HEK293 (cell line): ENCODE measurements at regions not wholly inside any gene's neighbourhood (a gene's known extent, or its start where the extent isn't known, plus 50 kb on each side); places are given as distances from the start of the nearest gene placed in this dataset.

Source experiments
- CTCF ChIA-PET: fragments of 350-600 bp; formaldehyde crosslinking; extraction: SDS; loops from one replicate; lab custom pipeline; 2021; ENCODE audit warnings: antibody characterized with exemption; lab: Yijun Ruan, JAX
- POLR2A ChIA-PET: fragments of 300-600 bp; formaldehyde crosslinking; extraction: SDS; loops from one replicate; lab custom pipeline; 2020; ENCODE audit warnings: antibody characterized with exemption, inconsistent platforms; lab: Yijun Ruan, JAX
- H3K27ac ChIP-seq: fragments of 200-500 bp; sonication (Bioruptor generic); 2 replicates; pipeline ENCODE4 v1.5.1; 2014; ENCODE audit warnings: low read depth, low read length, control low read depth, inconsistent platforms; ENCODE audit errors: extremely low read depth
- H3K36me3 ChIP-seq, 2 experiments: fragments of 200-500 bp in 1 of 2; sonication (Bioruptor generic) in 1 of 2; 1 replicate in 1 of 2; 2 replicates in 1 of 2; pipeline ENCODE4 v1.5.1; 2014 to 2017; ENCODE audit warnings: inconsistent platforms in 2 of 2, low read length in 2 of 2; ENCODE audit not compliant: control insufficient read depth in 2 of 2, insufficient read depth in 1 of 2
- H3K4me1 ChIP-seq: fragments of 200-500 bp; sonication (Bioruptor generic); 2 replicates; pipeline ENCODE4 v1.5.1; 2014; ENCODE audit warnings: mild to moderate bottlenecking, low read length, inconsistent platforms; ENCODE audit not compliant: control insufficient read depth, insufficient read depth
- H3K4me3 ChIP-seq: 2 replicates; pipeline ENCODE4 v1.5.1; 2011; ENCODE audit warnings: low read depth, mild to moderate bottlenecking, control low read depth, low read length, moderate library complexity
- H3K9me3 ChIP-seq: fragments of 200-500 bp; sonication (Bioruptor generic); 2 replicates; pipeline ENCODE4 v1.5.1; 2014; ENCODE audit warnings: low read depth, low read length, inconsistent platforms; ENCODE audit not compliant: control insufficient read depth, insufficient read depth
- FEZF1 ChIP-seq: fragments of 450-650 bp; formaldehyde crosslinking; IDR thresholded peaks from 2 replicates; pipeline ENCODE4 v1.5.1; 2016; ENCODE audit warnings: missing biosample characterization, missing genetic modification characterization
- KLF1 ChIP-seq: fragments of 450-650 bp; formaldehyde crosslinking; IDR thresholded peaks from 2 replicates; pipeline ENCODE4 v1.5.1; 2016; ENCODE audit warnings: missing biosample characterization, missing genetic modification characterization
- KLF17 ChIP-seq: fragments of 450-650 bp; formaldehyde crosslinking; IDR thresholded peaks from 2 replicates; pipeline ENCODE4 v1.5.1; 2016; ENCODE audit warnings: missing biosample characterization, missing genetic modification characterization
- KLF9 ChIP-seq: fragments of 450-650 bp; formaldehyde crosslinking; IDR thresholded peaks from 2 replicates; pipeline ENCODE4 v1.5.1; 2016; ENCODE audit warnings: missing biosample characterization, missing genetic modification characterization, low read depth
- PBX3 ChIP-seq: sonication (generic); formaldehyde crosslinking; IDR thresholded peaks from 2 replicates; pipeline ENCODE4 v1.8.1; 2022; ENCODE audit warnings: mild to moderate bottlenecking, moderate library complexity, missing genetic modification reagents
- SCRT1 ChIP-seq: fragments of 450-650 bp; formaldehyde crosslinking; IDR thresholded peaks from 2 replicates; pipeline ENCODE4 v1.5.1; 2016; ENCODE audit warnings: missing biosample characterization, missing genetic modification characterization, borderline replicate concordance
- YY2 ChIP-seq: fragments of 450-650 bp; formaldehyde crosslinking; IDR thresholded peaks from 2 replicates; pipeline ENCODE4 v1.5.1; 2016; ENCODE audit warnings: missing biosample characterization, missing genetic modification characterization
- ZEB2 ChIP-seq: fragments of 450-650 bp; formaldehyde crosslinking; IDR thresholded peaks from 2 replicates; pipeline ENCODE4 v1.5.1; 2016; ENCODE audit warnings: missing biosample characterization, missing genetic modification characterization
- ZFP41 ChIP-seq: fragments of 450-650 bp; formaldehyde crosslinking; IDR thresholded peaks from 2 replicates; pipeline ENCODE4 v1.5.1; 2016; ENCODE audit warnings: missing biosample characterization, missing genetic modification characterization, borderline replicate concordance
- ZNF114 ChIP-seq: fragments of 450-650 bp; formaldehyde crosslinking; IDR thresholded peaks from 2 replicates; pipeline ENCODE4 v1.5.0; 2017; ENCODE audit warnings: missing biosample characterization, missing genetic modification characterization
- ZNF23 ChIP-seq: fragments of 450-650 bp; formaldehyde crosslinking; IDR thresholded peaks from 2 replicates; pipeline ENCODE4 v1.5.1; 2016; ENCODE audit warnings: missing biosample characterization, missing genetic modification characterization, borderline replicate concordance
- ZNF426 ChIP-seq: fragments of 450-650 bp; formaldehyde crosslinking; IDR thresholded peaks from 2 replicates; pipeline ENCODE4 v1.5.1; 2017; ENCODE audit warnings: missing biosample characterization, missing genetic modification characterization, mild to moderate bottlenecking, inconsistent platforms, moderate library complexity
- ZNF488 ChIP-seq: fragments of 450-650 bp; formaldehyde crosslinking; IDR thresholded peaks from 2 replicates; pipeline ENCODE4 v1.5.1; 2016; ENCODE audit warnings: missing biosample characterization, missing genetic modification characterization
- ZNF585B ChIP-seq: fragments of 450-650 bp; formaldehyde crosslinking; IDR thresholded peaks from 2 replicates; pipeline ENCODE4 v1.5.1; 2016; ENCODE audit warnings: missing biosample characterization, missing genetic modification characterization
- ZNF639 ChIP-seq: fragments of 450-650 bp; formaldehyde crosslinking; IDR thresholded peaks from 2 replicates; pipeline ENCODE4 v1.5.1; 2016; ENCODE audit warnings: missing biosample characterization, missing genetic modification characterization
- ZNF785 ChIP-seq: fragments of 450-650 bp; formaldehyde crosslinking; IDR thresholded peaks from 2 replicates; pipeline ENCODE4 v1.5.1; 2016; ENCODE audit warnings: missing biosample characterization, missing genetic modification characterization
- TF ChIP-seq, protein P1 (sequence below): fragments of 450-650 bp; formaldehyde crosslinking; IDR thresholded peaks from 2 replicates; pipeline ENCODE4 v1.5.1; 2016; ENCODE audit warnings: missing biosample characterization, missing genetic modification characterization
- TF ChIP-seq, protein P2 (sequence below): fragments of 450-650 bp; IDR thresholded peaks from 2 replicates; pipeline ENCODE4 v1.5.1; 2018; ENCODE audit warnings: missing biosample characterization, mild to moderate bottlenecking, missing genetic modification characterization
- TF ChIP-seq, protein P3 (sequence below): fragments of 450-650 bp; formaldehyde crosslinking; IDR thresholded peaks from 2 replicates; pipeline ENCODE4 v1.5.1; 2017; ENCODE audit warnings: missing biosample characterization, missing genetic modification characterization

DNA sequence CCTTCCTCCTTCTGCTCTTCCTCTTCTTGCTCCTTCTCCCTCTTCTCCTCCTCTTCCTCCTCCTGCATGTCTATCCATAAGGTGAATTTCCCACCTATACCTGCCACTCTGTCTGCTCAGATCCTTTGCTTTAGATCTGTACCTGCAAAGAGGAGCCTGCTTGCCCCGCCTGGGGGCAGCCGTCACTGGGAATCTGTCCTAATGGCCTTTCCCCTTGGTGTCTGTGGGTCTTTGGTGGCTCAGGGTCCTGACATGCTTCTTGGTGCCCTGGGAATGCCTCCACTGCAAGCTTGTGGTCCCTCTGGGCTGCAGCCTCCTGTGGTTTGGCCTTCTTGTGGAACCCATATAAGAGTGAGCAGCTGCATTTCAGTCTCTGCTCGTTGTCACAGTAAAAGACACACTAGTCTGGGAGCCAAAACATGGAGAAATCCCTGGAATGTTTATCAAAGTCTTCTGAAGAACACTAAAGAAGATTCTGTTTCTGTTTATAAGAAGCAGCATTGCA lies 79.5 kb upstream of the CSF3R start:
- TF ChIP-seq ZNF114 (tag by site-specific recombination): no peak
- no peak for TF ChIP-seq ZNF488 (tag by site-specific recombination)
- TF ChIP-seq, protein P1, sequence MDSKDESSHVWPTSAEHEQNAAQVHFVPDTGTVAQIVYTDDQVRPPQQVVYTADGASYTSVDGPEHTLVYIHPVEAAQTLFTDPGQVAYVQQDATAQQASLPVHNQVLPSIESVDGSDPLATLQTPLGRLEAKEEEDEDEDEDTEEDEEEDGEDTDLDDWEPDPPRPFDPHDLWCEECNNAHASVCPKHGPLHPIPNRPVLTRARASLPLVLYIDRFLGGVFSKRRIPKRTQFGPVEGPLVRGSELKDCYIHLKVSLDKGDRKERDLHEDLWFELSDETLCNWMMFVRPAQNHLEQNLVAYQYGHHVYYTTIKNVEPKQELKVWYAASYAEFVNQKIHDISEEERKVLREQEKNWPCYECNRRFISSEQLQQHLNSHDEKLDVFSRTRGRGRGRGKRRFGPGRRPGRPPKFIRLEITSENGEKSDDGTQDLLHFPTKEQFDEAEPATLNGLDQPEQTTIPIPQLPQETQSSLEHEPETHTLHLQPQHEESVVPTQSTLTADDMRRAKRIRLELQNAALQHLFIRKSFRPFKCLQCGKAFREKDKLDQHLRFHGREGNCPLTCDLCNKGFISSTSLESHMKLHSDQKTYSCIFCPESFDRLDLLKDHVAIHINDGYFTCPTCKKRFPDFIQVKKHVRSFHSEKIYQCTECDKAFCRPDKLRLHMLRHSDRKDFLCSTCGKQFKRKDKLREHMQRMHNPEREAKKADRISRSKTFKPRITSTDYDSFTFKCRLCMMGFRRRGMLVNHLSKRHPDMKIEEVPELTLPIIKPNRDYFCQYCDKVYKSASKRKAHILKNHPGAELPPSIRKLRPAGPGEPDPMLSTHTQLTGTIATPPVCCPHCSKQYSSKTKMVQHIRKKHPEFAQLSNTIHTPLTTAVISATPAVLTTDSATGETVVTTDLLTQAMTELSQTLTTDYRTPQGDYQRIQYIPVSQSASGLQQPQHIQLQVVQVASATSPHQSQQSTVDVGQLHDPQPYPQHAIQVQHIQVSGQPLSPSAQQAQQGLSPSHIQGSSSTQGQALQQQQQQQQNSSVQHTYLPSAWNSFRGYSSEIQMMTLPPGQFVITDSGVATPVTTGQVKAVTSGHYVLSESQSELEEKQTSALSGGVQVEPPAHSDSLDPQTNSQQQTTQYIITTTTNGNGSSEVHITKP (tag by site-specific recombination): no peak
- TF ChIP-seq KLF1 (tag by site-specific recombination): no peak
- no peak for TF ChIP-seq ZNF785 (tag by site-specific recombination)
- TF ChIP-seq PBX3 (CRISPR knock-in tag): no peak
- no peak for TF ChIP-seq YY2
- no peak for TF ChIP-seq ZEB2 (tag by site-specific recombination)
- TF ChIP-seq FEZF1 (tag by site-specific recombination): no peak
- no peak for TF ChIP-seq ZNF23 (tag by site-specific recombination)
- TF ChIP-seq SCRT1 (tag by site-specific recombination): no peak
- TF ChIP-seq ZNF426: no peak
- TF ChIP-seq, protein P2, sequence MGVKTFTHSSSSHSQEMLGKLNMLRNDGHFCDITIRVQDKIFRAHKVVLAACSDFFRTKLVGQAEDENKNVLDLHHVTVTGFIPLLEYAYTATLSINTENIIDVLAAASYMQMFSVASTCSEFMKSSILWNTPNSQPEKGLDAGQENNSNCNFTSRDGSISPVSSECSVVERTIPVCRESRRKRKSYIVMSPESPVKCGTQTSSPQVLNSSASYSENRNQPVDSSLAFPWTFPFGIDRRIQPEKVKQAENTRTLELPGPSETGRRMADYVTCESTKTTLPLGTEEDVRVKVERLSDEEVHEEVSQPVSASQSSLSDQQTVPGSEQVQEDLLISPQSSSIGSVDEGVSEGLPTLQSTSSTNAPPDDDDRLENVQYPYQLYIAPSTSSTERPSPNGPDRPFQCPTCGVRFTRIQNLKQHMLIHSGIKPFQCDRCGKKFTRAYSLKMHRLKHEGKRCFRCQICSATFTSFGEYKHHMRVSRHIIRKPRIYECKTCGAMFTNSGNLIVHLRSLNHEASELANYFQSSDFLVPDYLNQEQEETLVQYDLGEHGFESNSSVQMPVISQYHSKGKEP: no peak
- TF ChIP-seq KLF9 (tag by site-specific recombination): no peak
- POLR2A ChIA-PET: no interaction called here
- no peak overlapping the region for H3K4me3 ChIP-seq
- H3K9me3 ChIP-seq: no peaks in the 10 kb centered on the region
- no peaks in the 10 kb centered on the region for H3K36me3 ChIP-seq
- H3K27ac ChIP-seq: no peak overlapping the region
- H3K4me1 ChIP-seq: no peaks in the 10 kb centered on the region
- CTCF ChIA-PET: interaction anchor here (1.0 to 6.9 kb wide), 3 partner anchors 8 to 45 kb away, joined by 4 to 33 read pairs (median 13); no protein-coding TSS in a partner anchor

- no peak overlapping the region for H3K4me3 ChIP-seq
- no peaks in the 10 kb centered on the region for H3K4me1 ChIP-seq
- no peaks in the 10 kb centered on the region for H3K9me3 ChIP-seq
- POLR2A ChIA-PET: no interaction called here
- H3K36me3 ChIP-seq: no peaks in the 10 kb centered on the region
- H3K27ac ChIP-seq: no peak overlapping the region
- CTCF ChIA-PET: interaction anchor here (0.6 to 6.9 kb wide), 2 partner anchors 15 to 811 kb away, joined by 3 to 33 read pairs; no protein-coding TSS in a partner anchor
- no peak for TF ChIP-seq ZNF585B
- no peak for TF ChIP-seq ZFP41
- TF ChIP-seq ZNF639 (tag by site-specific recombination): no peak
- TF ChIP-seq, protein P3, sequence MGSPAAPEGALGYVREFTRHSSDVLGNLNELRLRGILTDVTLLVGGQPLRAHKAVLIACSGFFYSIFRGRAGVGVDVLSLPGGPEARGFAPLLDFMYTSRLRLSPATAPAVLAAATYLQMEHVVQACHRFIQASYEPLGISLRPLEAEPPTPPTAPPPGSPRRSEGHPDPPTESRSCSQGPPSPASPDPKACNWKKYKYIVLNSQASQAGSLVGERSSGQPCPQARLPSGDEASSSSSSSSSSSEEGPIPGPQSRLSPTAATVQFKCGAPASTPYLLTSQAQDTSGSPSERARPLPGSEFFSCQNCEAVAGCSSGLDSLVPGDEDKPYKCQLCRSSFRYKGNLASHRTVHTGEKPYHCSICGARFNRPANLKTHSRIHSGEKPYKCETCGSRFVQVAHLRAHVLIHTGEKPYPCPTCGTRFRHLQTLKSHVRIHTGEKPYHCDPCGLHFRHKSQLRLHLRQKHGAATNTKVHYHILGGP (tag by site-specific recombination): no peak
- TF ChIP-seq, protein P2: no peak
- no peak for TF ChIP-seq KLF17 (tag by site-specific recombination)
These were observed 78.6 kb upstream of the CSF3R start for GRCh38 chr1:36561361-36561724.
